DOHH2 (cell line): ENCODE measurements at regions not wholly inside any gene's neighbourhood (a gene's known extent, or its start where the extent isn't known, plus 50 kb on each side); places are given as distances from the start of the nearest gene placed in this dataset.

Experiments used
- EZH2phosphoT487 ChIP-seq: fragments of 200-600 bp; sonication (generic); IDR thresholded peaks from 2 replicates; pipeline ENCODE4 v1.6.1; 2017; ENCODE audit warnings: borderline replicate concordance, mild to moderate bottlenecking, antibody characterized with exemption, low read length, moderate library complexity, mixed read lengths
- TF ChIP-seq, protein P1 (sequence below): fragments of 200-600 bp; sonication (generic); IDR thresholded peaks from one replicate; pipeline ENCODE4 v1.5.1; 2014; ENCODE audit warnings: antibody characterized with exemption, mild to moderate bottlenecking, low read depth, low read length; ENCODE audit not compliant: poor library complexity, severe bottlenecking

DNA sequence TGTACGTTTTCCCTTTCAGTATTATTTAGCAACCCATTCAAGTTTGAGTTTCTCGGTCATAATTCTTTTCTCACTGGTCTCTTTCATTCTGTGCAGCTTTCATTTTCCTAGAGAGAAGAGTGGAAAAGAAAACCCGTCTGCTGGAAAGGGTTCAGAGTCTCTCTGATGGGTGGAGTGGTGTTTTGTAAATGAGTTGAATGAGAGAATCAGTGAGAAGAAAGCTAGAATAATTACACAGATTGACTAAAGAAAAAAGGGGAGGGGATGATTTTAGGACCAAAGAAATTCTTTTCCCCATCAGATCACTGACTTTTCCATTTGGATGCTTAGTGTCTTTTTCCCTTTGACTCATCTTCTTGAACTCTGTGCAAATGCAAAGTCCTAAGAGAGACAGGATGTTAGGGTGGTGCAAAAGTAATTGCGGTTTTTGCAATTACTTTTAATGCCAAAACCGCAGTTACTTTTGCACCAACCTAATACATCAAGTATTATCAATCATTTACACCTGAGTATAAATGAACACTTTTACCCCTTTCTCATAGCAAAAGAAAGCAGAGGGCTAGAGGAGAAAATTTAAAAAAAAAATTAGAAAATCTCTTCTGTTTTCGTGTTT, 242.1 kb upstream of the SP4 start:
- TF ChIP-seq, protein P1, sequence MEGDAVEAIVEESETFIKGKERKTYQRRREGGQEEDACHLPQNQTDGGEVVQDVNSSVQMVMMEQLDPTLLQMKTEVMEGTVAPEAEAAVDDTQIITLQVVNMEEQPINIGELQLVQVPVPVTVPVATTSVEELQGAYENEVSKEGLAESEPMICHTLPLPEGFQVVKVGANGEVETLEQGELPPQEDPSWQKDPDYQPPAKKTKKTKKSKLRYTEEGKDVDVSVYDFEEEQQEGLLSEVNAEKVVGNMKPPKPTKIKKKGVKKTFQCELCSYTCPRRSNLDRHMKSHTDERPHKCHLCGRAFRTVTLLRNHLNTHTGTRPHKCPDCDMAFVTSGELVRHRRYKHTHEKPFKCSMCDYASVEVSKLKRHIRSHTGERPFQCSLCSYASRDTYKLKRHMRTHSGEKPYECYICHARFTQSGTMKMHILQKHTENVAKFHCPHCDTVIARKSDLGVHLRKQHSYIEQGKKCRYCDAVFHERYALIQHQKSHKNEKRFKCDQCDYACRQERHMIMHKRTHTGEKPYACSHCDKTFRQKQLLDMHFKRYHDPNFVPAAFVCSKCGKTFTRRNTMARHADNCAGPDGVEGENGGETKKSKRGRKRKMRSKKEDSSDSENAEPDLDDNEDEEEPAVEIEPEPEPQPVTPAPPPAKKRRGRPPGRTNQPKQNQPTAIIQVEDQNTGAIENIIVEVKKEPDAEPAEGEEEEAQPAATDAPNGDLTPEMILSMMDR = no peak
- TF ChIP-seq EZH2phosphoT487 = no peak
